ENCODE measurements at regions not wholly inside any gene's neighbourhood (a gene's known extent, or its start where the extent isn't known, plus 50 kb on each side); places are given as distances from the start of the nearest gene placed in this dataset.
"Not testable (repeated sequence)": the region's sequence is repeated elsewhere in the genome, so short reads cannot be mapped to it uniquely, and the experiment has no call there.

- DNase-seq: no peak
Observed at GRCh38 chr7:67301667-67302066, 305.0 kb downstream of the TYW1 start.

- DNase-seq: peak; percentile 96
Observed at GRCh38 chr7:67302113-67303039, 305.7 kb downstream of the TYW1 start.

GRCh38 chr7:67304846-67305245, 308.2 kb downstream of the TYW1 start:
- not testable (repeated sequence) for DNase-seq

- DNase-seq: no peak
Observed at GRCh38 chr7:67306331-67306730, 309.7 kb downstream of the TYW1 start.

GRCh38 chr7:67309764-67310549, 313.3 kb downstream of the TYW1 start:
- DNase-seq: no peak

GRCh38 chr7:67311901-67312300, 315.3 kb downstream of the TYW1 start:
- DNase-seq: no peak

- no peak for DNase-seq
Observed at GRCh38 chr7:67313213-67313612, 316.6 kb downstream of the TYW1 start.

GRCh38 chr7:67316902-67317301, 320.3 kb downstream of the TYW1 start:
- not testable (repeated sequence) for DNase-seq

- DNase-seq: not testable (repeated sequence)
Observed at GRCh38 chr7:67328257-67328656, 331.6 kb downstream of the TYW1 start.

GRCh38 chr7:67335165-67335564, 338.5 kb downstream of the TYW1 start:
- not testable (repeated sequence) for DNase-seq

GRCh38 chr7:67335663-67336062, 339.0 kb downstream of the TYW1 start:
- not testable (repeated sequence) for DNase-seq

- DNase-seq: not testable (repeated sequence)
Observed at GRCh38 chr7:67338545-67338944, 341.9 kb downstream of the TYW1 start.

GRCh38 chr7:67341153-67341768, 344.6 kb downstream of the TYW1 start:
- no peak for DNase-seq

GRCh38 chr7:67343114-67343513, 346.5 kb downstream of the TYW1 start:
- no peak for DNase-seq

GRCh38 chr7:67343572-67343971, 346.9 kb downstream of the TYW1 start:
- no peak for DNase-seq

- DNase-seq: no peak
Observed at GRCh38 chr7:67344481-67345193, 348.0 kb downstream of the TYW1 start.

- no peak for DNase-seq
Observed at GRCh38 chr7:67346126-67346525, 349.5 kb downstream of the TYW1 start.

- DNase-seq: no peak
Observed at GRCh38 chr7:67346876-67347275, 350.2 kb downstream of the TYW1 start.

GRCh38 chr7:67348171-67348570, 351.5 kb downstream of the TYW1 start:
- DNase-seq: no peak

GRCh38 chr7:67357653-67358052, 361.0 kb downstream of the TYW1 start:
- not testable (repeated sequence) for DNase-seq

GRCh38 chr7:67358316-67358715, 361.7 kb downstream of the TYW1 start:
- DNase-seq: not testable (repeated sequence)

- not testable (repeated sequence) for DNase-seq
Observed at GRCh38 chr7:67358738-67359137, 362.1 kb downstream of the TYW1 start.

- DNase-seq: no peak
Observed at GRCh38 chr7:67359900-67360299, 363.3 kb downstream of the TYW1 start.
